HG03460 (cell line): ENCODE measurements at regions not wholly inside any gene's neighbourhood (a gene's known extent, or its start where the extent isn't known, plus 50 kb on each side); places are given as distances from the start of the nearest gene placed in this dataset.

Source experiments
- ATAC-seq: cut with Tn5 transposase; IDR thresholded peaks from one replicate; pipeline ENCODE4 v1.9.1; 2021; ENCODE audit not compliant: unreplicated experiment

- ATAC-seq: no peak
Measured at GRCh38 chr13:102993348-102993747, 72.9 kb downstream of the SLC10A2 start.

GRCh38 chr13:102984210-102984609 lies 82.0 kb downstream of the SLC10A2 start:
- ATAC-seq: no peak

- no peak for ATAC-seq
Measured at GRCh38 chr13:102983496-102983895, 82.7 kb downstream of the SLC10A2 start.

GRCh38 chr13:102980331-102980982 lies 85.8 kb downstream of the SLC10A2 start:
- no peak for ATAC-seq

- ATAC-seq: no peak
Measured at GRCh38 chr13:102978168-102978567, 88.0 kb downstream of the SLC10A2 start.

- ATAC-seq: no peak
Measured at GRCh38 chr13:102977471-102977870, 88.7 kb downstream of the SLC10A2 start.

GRCh38 chr13:102974317-102975087 lies 91.7 kb downstream of the SLC10A2 start:
- no peak for ATAC-seq

- ATAC-seq: no peak
Measured at GRCh38 chr13:102972191-102972590, 94.0 kb downstream of the SLC10A2 start.

- peak; percentile 97 for ATAC-seq
Measured at GRCh38 chr13:102970542-102970941, 95.7 kb downstream of the SLC10A2 start.

- no peak for ATAC-seq
Measured at GRCh38 chr13:102968572-102969228, 97.5 kb downstream of the SLC10A2 start.

- no peak for ATAC-seq
Measured at GRCh38 chr13:102965802-102966201, 100.4 kb downstream of the SLC10A2 start.

GRCh38 chr13:102962430-102962829 lies 103.8 kb downstream of the SLC10A2 start:
- ATAC-seq: no peak

- no peak for ATAC-seq
Measured at GRCh38 chr13:102960959-102961358, 105.3 kb downstream of the SLC10A2 start.

- ATAC-seq: no peak
Measured at GRCh38 chr13:102956449-102956848, 109.8 kb downstream of the SLC10A2 start.

GRCh38 chr13:102954350-102954749 lies 108.5 kb downstream of the ERCC5 start:
- no peak for ATAC-seq

- ATAC-seq: no peak
Measured at GRCh38 chr13:102951808-102952207, 106.0 kb downstream of the ERCC5 start.

- ATAC-seq: no peak
Measured at GRCh38 chr13:102947745-102948405, 102.0 kb downstream of the ERCC5 start.

GRCh38 chr13:102945886-102946285 lies 100.1 kb downstream of the ERCC5 start:
- no peak for ATAC-seq

- ATAC-seq: no peak
Measured at GRCh38 chr13:102945324-102945815, 99.5 kb downstream of the ERCC5 start.

- ATAC-seq: no peak
Measured at GRCh38 chr13:102944821-102945220, 99.0 kb downstream of the ERCC5 start.

GRCh38 chr13:102940770-102941169 lies 94.9 kb downstream of the ERCC5 start:
- ATAC-seq: no peak
